T-helper 2 cell (primary cell): ENCODE measurements at regions not wholly inside any gene's neighbourhood (a gene's known extent, or its start where the extent isn't known, plus 50 kb on each side); places are given as distances from the start of the nearest gene placed in this dataset.
A peak's percentile ranks its signal among the peaks of the same experiment; 100 is the strongest.

ENCODE experiments used
- DNase-seq, 5 experiments: peaks; one replicate each; pipeline versions ENCODE4 v3.0.0 to v3.0.0-alpha.2; 2012 to 2022

DNA sequence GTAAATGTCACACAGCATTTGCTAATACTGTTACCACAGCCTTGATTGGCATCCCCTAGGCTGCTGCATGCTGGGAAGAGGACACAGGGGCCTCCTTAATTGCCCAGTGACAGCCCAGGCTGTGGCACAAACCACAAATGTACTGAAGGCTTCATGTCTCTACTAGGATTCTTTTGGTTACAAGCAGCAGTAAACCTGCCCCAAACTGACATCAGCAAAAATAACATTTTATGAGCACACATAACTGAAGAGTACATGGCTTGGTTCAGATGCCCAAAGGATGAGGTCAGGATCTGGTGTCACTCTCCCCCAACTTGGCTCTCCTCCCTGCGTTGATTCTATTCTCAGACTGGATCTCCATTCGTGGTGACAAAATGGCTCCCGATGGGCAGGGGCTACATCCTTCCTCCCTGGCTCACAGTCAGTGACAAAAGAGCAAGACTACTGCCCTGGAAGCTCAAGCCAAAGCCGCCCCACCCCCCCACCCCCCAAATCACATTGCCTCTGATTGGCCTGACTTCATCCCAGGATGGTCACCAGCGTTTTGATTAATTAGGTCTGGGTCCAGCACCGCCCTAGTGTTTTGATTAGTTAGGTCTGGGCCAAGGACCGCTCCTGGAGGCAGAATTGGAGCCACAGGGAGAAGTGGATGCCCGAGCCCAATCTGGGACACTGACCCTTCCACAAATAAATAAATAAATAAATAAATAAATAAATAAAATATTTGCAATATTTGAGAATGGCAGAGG lies 180.5 kb upstream of the RBPJ start:
- peak in 1 of 5 experiments; percentile 28 for DNase-seq

DNA sequence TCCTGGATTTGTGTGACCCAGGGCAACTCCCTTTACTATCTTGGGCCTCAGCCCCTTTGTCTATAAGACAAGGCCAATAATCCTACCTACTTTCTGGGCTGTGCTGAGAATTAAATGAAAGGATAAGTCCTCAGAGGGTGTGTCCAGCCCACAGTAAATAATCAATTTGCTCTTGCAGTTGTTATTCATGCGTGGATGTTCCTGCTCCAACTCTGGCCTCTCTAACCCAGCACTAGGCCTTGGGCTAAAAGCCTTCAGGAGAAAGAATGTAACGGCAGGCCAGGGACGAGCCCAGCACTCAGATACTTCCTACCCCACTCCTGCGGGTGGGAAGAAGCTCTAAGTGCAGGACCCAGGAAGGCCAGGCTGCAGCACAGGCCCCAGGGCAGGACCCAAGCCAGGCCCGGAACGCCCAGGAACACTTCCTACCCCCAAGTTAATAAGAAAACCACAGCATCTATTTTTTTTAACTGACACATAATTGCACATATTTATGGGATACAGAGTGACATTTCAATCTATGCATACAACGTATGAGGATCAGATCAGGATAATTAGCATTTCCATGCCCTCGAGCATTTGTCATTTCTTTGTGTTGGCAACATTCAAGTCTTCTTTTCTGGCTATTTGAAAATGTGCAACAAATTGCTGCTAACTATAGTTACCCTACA lies 179.6 kb upstream of the RBPJ start:
- DNase-seq: no peak

DNA sequence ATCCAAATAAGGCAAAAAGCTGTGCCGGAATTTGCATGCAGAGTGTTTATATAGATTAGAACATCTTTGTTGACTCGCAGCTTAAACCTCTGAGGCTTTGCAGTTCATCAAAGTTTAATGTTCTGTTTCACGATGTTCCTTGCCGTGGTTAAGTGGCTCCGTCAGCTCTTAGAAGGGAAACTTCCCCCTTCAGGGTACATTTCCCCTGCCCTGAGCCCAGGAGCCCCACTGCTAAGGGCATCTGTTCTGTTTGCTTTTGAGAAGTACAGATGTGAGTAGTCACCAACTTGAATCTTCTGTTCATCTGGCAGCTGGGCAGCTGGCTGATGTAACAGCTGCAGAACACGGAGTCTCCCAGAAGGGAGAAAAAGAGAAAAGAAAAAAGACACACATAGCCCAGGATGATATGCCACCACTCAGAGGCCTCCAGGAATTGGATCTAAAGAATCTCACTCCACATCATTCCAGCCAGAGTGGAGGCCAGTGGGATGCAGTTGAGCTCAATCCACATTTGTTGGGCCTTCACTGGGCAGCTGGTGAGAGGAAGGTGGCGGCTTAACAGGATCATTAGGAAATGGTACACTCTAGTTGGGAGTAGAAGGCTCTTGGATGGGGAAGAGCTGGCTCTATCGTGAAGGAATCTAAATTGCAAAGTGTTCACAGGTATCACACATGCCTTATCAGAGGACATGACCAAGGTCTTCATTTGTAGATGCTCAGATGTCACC lies 178.7 kb upstream of the RBPJ start:
- peak in 1 of 5 experiments; percentile 37 for DNase-seq

DNA sequence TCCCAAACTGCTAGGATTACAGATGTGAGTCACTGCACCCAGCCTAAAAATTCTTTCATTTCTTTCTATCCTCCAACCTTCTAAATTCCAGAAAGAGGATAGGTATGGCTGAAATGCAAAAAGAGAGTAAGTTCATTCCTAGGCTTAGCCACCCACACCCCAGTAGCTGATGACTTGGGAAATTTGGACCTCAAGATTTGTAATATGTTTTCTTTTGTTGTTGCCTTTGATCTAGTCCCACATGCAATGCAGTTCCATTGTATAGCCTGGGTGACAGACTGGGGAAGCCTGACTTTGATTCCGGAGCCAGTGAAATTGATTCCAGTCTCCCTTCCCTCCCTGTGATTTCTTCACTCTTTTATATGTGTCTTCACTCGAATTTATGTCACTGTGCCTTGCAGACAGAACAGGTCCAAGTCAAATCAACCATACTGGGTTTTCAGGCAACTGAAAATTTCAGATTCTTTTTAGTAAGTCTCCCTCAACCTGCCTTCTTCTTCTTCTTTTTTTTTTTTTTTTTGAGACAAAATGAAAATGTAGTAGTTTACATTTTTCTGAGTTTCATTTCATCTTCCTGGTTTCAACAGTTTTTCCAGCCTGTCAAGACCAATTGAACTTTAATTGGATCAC lies 176.2 kb upstream of the RBPJ start:
- DNase-seq: no peak

DNA sequence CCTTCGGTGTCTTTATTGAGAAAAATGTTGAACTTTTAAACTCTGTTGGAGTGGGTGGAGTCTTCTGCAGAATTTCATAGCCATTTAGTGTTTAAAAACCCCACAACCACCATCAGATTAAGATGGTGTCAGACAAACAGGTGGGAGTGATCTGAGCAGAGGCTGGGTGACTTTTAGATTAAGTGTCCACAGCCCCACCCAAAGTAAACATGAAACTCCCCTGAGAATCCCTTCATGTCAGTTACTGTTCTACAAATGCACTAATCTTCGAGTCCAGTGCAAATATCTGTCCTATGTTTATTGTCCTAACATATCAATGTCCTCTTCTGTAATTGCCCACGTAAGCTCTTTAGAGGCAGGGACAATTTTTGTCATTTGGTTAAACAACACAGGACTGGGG lies 175.6 kb upstream of the RBPJ start:
- peak in 1 of 5 experiments; percentile 86 for DNase-seq

DNA sequence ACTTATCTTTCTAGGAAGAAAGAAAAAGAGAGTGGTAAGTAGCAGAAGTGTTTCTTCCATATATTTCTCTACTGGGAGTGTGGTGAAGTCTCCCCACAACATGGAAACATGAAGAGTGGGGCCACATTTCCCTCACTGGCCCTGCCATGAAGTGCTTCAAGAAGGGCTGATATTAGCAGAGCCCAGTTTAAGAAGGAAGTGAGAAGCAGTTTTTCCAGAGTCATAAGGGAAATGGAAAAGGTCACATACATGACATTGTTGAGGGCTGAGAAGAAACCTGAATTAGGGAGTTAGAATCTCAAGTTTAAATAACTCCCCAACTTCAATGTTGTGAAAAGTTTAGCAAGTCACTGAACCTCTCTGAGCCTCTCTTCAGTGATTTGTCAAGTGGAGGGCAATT lies 171.9 kb upstream of the RBPJ start:
- no peak for DNase-seq

DNA sequence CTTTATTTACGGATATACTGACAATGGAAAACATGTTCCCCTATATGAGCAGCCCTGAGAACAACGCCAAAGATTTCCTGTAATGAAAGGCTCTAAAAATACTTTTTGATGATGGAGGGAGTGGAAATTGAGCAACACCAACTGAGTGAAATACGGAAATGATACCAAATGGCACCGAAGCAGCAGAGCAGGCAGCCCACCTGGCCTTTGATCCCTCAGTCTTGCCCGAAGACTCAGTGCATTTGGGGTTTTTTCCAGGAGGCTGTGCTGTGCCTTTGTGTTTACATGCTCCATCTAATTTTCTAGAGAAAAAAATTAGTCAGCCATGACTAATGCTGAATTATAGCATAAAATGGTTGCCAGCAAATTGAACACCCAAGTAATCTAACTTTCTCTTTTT lies 169.9 kb upstream of the RBPJ start:
- peak in 1 of 5 experiments; percentile 24 for DNase-seq

DNA sequence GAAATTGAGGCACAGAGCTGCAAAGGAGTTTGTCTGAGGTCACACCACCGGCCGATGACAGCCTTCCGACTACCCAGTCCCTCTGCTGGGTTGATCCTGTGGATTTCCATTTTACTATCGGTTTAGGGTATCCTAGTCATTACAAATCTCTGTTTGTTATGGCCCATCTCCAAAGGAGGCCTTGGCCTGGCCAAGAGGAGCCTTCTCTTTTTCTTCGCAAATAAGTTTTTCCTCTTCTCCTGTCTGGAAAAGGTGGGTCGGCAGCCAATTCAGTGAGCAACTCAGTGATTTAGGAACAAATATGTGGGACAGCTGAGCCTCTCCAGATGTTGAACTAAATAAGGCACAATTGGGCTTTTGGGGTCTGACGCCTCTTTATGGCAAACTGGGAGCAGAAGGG lies 169.2 kb upstream of the RBPJ start:
- DNase-seq: no peak

DNA sequence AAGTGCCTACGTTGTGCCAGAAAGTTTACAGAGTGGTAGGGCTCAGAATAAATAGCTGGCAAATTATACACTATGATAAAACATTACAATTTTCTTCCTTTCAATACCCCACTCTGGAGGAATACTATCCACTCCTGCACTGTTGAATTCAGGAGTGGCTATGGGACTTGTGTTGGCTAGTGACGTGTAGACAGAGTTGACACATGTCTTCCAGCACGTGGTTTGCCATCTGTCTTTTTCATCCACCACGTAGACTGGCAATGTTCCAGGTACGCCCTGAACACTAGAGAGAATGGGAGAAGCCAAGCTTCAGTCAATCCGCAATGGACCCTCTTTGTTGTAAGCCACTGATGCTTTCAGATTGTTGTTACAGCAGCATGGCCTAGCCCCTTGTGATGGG lies 168.8 kb upstream of the RBPJ start:
- DNase-seq: no peak

DNA sequence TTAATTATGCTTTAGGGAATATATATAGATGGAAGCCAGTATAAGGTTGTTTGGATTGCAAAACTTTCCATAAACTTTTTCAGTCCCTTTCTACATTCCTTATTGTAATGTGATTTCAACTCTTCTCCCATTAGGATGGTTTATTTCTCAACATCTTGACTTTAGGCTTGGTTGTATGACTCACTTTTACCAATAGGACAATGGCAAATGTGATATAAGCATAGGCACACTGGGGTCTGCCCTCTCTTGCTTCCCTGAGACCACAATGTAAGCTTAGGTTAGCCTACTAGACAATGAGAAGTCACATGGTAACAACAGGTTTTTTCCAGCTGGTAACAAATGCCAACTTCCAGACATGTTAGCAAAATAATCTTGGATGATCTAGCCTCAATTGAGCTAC lies 163.3 kb upstream of the RBPJ start:
- DNase-seq: no peak

DNA sequence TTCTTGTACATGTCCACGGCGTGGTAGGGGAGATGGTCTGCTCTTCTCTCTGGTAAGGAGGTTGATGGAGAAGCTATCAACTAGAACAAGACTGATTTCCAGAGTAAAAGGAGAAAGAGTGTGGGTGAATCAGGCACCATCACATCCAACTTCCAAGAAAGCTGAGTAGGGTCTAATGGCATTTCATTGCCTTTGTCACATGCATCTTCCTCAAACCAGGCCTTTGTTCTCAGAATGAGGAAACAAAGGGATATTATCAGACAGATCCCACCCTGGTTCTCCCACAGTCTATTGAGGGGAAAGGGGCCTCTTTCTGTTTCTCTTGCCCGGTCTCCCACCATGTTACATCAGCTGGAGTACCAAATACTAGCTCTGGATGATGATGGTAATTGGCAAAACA lies 160.2 kb upstream of the RBPJ start:
- no peak for DNase-seq

DNA sequence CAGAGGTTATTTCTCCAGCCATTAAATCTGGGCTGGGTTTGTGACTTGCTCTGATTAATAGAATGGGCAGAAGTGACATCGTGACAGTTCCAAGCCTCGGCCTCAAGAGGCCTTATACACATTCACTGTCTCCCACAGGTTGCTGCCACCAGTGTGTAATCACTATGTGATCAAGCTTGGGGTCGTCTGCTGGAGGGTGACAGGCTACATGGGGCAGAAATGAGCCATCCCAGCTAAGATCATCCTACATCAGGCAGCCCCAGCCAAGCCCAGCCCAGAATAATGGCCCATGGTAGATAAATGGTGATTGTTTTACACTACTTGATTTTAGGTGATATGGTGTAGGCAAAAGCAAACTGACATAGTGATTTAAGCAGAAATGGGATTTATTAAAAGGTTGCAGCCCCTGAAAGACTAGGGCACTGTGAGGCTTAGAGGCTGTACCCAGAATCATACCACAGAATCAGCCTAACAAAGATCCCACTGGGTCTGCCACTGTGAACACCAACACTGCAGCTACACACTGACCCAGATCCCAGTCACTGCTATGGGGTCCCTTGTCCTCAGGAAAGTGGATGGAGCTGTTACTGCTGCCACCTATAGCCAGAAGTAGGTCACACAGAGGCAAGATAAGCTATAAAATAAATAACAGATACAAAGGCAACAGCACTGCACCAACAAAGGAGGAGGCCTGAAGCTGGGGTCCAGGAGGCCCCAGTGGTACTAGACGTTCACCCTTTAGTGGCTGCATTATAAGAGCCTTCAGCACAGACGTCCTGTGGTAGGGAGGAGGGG lies 159.6 kb upstream of the RBPJ start:
- DNase-seq: peak in 1 of 5 experiments; percentile 26

DNA sequence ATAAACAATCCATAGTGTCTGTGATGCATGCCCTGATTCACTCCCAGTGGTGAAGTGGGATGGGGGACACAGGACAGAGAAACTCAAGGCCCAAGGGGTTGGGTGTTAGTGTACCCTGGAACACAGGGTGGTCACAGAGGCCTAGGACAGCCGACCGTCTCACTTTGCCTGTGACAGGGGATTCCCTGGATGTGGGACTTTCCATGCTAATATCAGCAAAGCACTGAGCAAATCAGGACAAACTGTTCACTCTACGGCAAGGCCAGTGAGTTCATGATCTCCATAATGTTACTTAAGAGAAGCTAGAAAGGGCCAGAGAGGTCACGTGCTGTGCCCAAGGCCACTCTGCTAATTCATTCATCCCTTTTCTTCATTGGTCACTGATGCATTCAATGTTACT lies 158.7 kb upstream of the RBPJ start:
- DNase-seq: no peak

DNA sequence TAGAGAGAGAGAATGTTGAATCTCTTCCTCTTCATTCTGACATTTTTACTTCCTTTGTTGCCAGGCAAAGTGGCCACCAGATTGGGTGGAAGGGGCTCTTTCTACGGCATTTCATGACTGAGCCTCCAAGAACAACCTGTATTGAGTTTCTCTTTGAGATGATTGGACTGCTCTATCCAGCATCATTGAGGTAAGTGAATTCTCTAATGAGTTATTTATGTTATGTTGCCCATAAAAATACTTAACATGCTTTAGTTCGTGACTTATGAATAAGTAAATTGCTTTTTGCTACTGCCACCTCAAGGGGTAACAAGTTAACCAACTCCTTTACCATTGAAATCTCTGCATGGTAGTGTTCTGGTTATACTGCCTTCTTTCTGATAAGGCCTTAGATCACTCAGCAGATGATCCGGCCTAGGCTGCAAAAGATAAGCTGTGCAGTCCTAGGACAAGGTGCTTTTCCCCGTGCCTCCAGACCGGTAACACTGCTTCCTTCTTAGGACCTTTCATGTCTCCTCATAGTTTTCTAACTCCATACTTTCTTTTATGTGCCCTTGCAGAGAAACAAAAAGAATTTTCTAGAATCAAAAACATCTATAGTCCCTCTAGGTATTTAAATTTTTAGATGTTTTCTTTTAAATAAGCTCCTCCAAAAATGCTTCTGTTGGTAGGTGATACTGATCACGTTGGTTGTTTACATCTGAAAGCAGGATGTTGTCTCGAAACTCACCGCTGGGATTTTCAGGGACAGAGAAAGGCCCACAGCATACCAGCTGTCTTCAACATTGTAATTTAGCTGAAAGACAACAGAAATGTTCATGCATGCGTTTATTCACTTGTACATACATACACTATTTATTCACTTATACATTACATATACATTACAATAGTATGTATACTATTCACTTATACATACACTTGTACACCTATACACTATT lies 157.1 kb upstream of the RBPJ start:
- peak in 1 of 5 experiments; percentile 37 for DNase-seq

DNA sequence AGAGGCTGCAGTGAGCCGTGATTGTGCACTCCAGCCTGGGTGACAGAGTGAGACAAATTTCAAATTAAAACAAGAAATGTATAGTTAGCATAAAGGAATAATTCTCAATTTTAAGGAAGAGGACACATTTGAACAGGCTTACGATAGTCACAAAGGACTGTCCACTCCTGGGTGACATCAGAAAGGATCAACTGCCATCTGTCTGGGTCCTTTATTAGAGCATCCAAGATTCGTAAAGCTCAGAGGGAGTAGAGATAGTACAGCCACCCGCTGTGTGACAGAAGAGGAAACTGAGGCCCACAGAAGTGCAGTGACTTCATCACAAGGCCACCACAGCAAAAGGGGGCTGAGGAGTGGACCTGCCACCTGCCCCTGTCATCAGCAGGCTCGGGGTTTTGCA lies 149.3 kb upstream of the RBPJ start:
- no peak for DNase-seq

DNA sequence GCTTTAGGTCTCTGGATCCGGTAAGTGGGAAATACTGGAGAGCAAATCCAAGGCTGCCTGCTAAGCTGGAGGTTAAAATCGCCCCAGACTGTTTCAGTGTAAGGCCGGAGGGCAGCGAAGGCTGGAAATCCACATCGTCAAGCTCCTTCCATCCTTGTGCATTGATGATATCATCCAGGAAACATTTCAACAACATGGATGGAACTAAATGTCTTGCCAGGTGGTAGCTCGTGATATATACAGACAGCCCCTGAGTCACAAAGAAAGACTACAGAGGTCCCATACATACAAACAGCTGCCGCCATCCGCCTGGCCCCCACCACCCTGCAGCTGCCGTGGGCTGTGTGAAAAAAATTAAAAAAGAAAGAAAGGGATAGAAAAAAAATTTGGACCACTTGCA lies 148.9 kb upstream of the RBPJ start:
- DNase-seq: no peak

DNA sequence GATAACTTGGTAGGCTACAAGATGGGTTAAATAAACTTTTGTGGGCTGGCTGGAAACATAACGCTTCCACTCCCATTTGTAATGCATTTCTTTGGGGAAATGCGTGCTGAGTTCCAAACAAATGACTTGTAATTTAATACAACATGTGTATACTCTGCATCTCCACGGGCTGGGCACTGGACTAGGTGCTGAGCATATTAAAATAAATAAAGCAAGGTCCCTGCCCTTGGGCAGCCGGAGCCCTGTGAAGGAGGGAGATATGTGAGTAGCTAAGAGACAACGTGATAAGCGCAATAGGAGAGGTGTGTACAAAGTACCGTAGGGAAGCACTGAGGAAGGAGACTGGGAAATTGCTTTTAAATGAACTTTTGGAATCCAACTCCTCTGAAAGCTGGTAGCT lies 147.2 kb upstream of the RBPJ start:
- DNase-seq: no peak

DNA sequence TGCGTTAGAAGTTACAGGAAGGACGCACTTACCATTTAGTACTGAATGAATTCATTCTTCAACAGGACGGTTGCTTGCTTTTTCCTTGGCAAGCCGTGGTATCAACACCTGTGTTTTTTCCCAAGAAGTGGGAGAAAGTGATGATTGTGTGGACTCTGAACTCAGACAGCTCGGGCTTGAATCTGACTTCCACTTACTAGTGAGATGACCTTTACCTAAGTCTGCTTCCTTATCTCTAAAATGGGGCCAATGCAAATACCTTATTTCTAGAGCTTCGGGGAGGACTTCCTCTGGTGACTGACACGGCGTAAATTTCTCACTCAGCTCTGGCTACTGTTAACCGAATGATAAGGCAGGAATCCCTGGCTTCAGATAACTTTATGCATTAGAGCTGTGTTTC lies 146.8 kb upstream of the RBPJ start:
- no peak for DNase-seq

DNA sequence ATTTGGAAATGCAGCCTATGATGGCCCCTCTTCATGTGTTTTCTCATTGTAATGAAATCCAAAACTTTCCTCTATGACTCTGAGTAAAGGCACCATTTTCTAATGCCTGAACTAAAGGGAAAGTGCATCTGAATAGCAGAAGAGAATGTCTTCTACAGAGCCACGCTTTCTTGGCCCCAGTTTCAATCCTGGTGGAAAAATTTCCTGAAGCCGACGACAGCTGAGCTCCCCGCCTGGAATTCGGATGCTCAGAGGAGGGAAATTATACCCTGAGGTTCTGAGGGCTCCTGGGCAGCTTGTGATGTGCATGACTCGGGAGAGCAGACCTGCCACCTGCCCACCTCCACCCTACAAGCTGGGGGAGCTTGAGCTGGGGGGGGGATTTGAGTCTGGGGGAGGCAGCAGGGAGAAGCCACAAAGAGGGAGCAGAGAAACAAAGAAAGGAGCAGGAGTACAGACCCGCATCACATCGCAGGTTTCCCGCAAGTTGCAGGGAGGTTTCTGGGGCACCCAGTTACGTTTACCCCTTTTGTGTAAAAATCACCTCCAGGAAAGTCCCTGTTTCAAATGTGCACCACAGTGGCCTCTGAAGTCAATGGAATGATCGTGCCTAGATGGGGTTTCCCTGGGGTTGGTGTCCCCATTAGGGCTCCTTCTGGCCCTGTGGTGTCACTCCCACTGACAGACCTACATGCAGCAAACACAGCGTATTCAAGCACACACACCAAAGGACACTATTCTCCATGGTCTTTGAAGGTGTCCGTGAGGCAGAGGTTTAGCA lies 145.6 kb upstream of the RBPJ start:
- peak in 3 of 5 experiments; percentile 3 to 44 (median 30) for DNase-seq

DNA sequence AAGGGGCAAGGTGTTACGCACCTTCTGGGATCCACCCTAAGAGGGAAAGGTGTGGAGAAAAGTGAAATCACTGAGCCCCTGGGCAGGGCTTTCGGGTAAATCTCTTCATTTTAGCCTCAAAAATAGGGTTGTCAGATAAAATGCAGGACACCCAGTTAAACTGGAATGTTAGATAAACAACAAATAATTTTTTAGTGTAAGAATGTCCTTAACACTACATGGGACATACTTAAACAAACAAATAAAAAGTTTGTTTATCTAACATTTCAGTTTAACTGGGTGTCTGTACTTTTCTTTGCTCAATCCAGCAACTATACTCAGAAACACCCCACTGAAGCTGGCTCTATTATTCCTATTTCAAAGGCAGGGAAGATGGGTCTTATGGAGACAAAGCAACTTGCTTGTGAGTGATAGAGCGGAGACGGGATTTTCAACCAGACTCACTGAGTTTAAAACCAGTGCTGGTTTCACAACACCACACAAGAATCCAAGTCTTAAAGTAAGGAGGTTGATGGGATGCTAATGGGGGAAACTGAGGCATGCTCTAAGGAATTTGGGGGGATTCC lies 144.8 kb upstream of the RBPJ start:
- DNase-seq: no peak
